ENCODE measurements at regions not wholly inside any gene's neighbourhood (a gene's known extent, or its start where the extent isn't known, plus 50 kb on each side); places are given as distances from the start of the nearest gene placed in this dataset.

- TF ChIP-seq BCLAF1 (IDR thresholded peaks at IDR 0.05) (no peak), HNRNPUL1 (IDR thresholded peaks at IDR 0.05; ENCODE audit: low read depth, low read length) (no peak), EP300 (IDR thresholded peaks at IDR 0.05; ENCODE audit: low read depth in 2 of 2, low read length in 2 of 2) (no peak), EP300 (CRISPR knock-in tag; IDR thresholded peaks at IDR 0.05; ENCODE audit: borderline replicate concordance) (no peak), TEAD3 (CRISPR knock-in tag; optimal IDR thresholded peaks at IDR 0.05; ENCODE audit: borderline replicate concordance) (no peak), ZFYVE20 (CRISPR knock-in tag; IDR thresholded peaks at IDR 0.05; ENCODE audit: borderline replicate concordance, low read depth) (no peak)
These were observed 1009.5 kb upstream of the WWC1 start (continued) for GRCh38 chr5:167281925-167282324.

GRCh38 chr5:167283691-167284090, 1007.8 kb upstream of the WWC1 start:
- ATAC-seq (no peak), DNase-seq (ENCODE audit: low spot score) (no peak), FAIRE-seq (no peak)
- in situ Hi-C loops (cut with HindIII; ENCODE audit: extremely low pct_ligation_motif_present, low pct_unique_long_range_greater_than_20kb), result no loop called here
- H3K4me2 ChIP-seq (ENCODE audit: low read depth, low read length), result no peak overlapping the region
- no peaks in the 10 kb centered on the region for H3K4me1 ChIP-seq (ENCODE audit: insufficient read depth, low read length)
- no peak overlapping the region for H3K27ac ChIP-seq (ENCODE audit: extremely low read length, insufficient read depth, low read length)
- H4K20me1 ChIP-seq (ENCODE audit: insufficient read depth, low read length), result no peaks in the 10 kb centered on the region
- BruUV-seq (replicated peaks), result no TSS peak
- no peaks in the 10 kb centered on the region for H3K27me3 ChIP-seq (ENCODE audit: control insufficient read depth in 1 of 2, insufficient read depth in 2 of 2, low read length in 2 of 2)
- no peaks in the 10 kb centered on the region for H3K36me3 ChIP-seq (replicated peaks in 1 of 2; ENCODE audit: control insufficient read depth in 1 of 2, insufficient read depth in 2 of 2, low read length in 2 of 2)
- no peak overlapping the region for H3K9ac ChIP-seq (ENCODE audit: insufficient read depth, low read depth, low read length)
- no peak for TF ChIP-seq TMF1 (CRISPR knock-in tag; IDR thresholded peaks at IDR 0.05; ENCODE audit: low read depth)
- no peak for TF ChIP-seq SNAPC2 (CRISPR knock-in tag; IDR thresholded peaks at IDR 0.05)
- no peak for TF ChIP-seq KDM2A (CRISPR knock-in tag; IDR thresholded peaks at IDR 0.05; ENCODE audit: borderline replicate concordance, low read depth)
- TF ChIP-seq KDM3A (CRISPR knock-in tag; IDR thresholded peaks at IDR 0.05; ENCODE audit: low read depth), result no peak
- TF ChIP-seq ZNF614 (CRISPR knock-in tag; IDR thresholded peaks at IDR 0.05; ENCODE audit: borderline replicate concordance), result no peak
- no peak for TF ChIP-seq SIX4 (CRISPR knock-in tag; IDR thresholded peaks at IDR 0.05)
- no peaks in the 10 kb centered on the region for H3K79me2 ChIP-seq (ENCODE audit: insufficient read depth, low read length)
- intact Hi-C loops (cut with micrococcal nuclease; ENCODE audit: unreplicated experiment), result no loop called here
- CTCF ChIA-PET (ENCODE audit: low intra/inter-chr PET ratio, low total read pairs), result no interaction called here
- H3K9me3 ChIP-seq (ENCODE audit: low read length), result no peaks in the 10 kb centered on the region
- POLR2A ChIA-PET, result no interaction called here
- WGBS (ENCODE audit: low lambda C conversion rate), result 8% methylated on average over 4 of the region's 4 CpGs
- no peak overlapping the region for H3K4me3 ChIP-seq (replicated peaks in 1 of 3; ENCODE audit: insufficient read depth in 1 of 3, low read depth in 2 of 3, low read length in 3 of 3)
- H2AFZ ChIP-seq (ENCODE audit: low read length), result no peak overlapping the region
